AG08396 (cell line): ENCODE measurements at regions not wholly inside any gene's neighbourhood (a gene's known extent, or its start where the extent isn't known, plus 50 kb on each side); places are given as distances from the start of the nearest gene placed in this dataset.

Source experiments
- DNase-seq: peaks from one replicate; pipeline ENCODE4 v3.0.0; 2012; ENCODE audit warnings: low spot score, mixed read lengths

DNA sequence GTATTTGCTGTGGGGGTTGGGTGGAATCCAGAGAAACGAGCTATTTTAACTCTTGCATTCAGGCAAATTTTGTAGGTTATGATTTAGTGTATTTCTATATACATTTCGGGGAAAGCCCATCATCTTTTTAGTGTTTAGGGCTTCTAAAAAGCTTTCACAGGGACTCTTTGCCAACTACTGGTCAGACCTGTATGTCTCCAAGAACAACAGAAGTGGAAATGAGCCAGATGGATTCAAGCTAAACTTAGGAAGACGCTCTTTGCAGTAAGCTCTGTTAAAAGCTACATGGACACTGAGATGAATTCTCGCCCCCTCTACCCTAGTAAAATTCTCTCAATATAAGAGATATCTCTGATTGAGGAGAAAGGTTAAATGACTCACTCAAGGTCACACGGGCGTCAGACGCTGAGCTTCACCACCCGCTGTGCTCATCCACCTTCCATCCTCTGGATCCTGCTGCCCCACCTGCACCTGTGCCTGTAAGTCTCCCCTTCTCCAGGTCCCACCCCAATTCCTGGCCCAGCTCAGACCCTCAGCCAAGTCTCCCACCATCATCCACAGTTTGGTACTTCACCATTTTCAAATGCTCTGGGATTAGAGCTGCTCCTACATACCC is 85.6 kb downstream of the MARCHF4 start:
- DNase-seq = no peak

DNA sequence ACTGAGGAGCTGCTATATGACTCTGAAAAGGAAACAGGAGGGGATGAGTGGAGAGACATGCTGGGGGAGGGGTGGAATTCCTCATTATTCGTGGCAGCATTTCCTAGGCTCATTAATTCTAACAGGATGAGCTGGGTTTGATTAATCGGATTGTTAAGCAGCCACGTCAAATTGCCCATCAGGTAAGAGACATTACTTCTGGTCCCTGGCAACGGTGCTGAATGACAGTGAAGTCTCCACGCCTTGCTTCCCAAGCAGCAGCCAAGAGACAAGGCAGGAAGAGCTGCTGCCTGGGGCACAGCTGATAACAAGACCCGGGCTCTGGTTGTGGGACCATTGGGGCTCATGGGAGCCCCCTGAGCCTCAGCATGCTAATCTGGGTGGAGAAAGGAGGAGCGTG is 86.6 kb downstream of the MARCHF4 start:
- no peak for DNase-seq

DNA sequence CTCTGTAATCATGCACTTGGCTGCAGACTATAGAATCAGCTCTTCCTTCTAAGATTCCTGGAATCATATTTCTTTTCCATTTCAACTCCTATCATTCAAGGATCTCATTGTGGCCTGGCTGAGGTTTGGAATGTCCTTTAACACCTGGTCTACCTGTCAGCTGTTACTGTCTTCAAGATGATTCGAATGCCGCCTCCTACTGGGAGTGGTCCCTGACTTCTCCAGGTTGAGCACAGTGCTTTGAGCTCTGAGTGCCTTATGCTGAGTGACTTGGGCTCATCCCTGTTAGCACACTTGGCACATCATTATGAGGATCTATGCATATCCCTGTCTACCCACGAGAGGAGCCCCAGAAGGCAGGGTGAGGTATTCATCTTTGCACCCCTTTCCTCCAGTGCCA is 87.6 kb downstream of the MARCHF4 start:
- DNase-seq = no peak

DNA sequence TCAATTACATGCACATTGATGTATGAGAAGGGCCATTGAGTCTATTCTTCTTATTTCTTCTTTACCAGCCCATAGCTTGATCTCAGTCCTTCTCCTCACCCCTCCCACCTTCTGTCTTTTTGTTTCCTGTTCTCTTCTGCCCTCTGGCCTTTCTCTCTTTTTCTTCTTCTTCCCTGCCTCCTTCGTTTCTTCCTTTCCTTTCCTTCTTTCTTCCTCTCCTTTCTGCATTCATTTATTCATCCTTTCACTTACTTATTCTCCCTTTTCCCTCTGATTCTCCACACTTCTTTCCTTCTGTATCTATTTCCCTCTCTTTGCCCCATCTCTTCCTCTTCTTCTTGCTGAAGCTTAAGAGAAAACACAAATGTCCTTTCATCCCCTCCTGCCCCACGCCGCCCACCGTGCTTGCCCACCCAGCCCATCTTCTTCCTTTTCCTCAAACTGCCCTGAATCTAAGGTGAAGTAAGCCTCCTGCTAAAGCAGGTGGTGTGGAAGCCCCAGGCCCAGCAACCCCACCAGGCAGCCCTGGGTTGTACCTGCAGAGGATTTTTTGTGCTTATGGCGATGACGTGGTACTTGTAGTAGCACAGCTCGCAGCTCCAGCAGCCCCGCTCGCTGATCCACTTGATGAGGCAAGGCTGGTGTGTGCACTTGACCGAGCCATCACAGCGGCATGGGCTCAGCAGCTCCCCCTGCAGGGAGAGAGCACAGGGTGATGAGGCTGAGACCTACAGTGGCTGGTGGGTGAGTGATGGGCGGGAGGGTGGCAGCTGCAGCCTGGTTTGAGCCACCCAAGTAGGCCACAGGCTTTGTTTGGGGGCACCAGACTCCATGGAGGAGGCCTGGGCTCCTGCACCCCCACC is 89.0 kb downstream of the MARCHF4 start:
- no peak for DNase-seq

DNA sequence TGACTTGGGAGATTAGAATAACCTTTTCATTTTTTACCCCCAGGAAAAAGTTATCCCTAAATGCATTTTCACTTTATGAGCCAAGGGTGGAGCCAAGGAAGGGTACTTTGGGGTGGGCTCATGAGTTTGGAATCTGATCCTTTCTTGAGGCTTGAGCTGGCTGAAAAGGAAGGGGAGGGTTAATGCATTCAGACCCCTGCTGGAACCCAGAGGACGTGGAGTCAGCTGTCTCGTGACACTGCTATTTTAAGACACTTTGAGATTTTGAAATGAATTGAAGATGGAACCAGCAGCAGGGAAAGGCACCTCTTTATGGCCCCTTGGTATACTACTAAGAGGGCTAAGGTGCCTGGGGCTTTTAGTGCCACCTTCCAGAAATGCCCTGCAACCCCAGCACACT is 90.4 kb downstream of the MARCHF4 start:
- no peak for DNase-seq

DNA sequence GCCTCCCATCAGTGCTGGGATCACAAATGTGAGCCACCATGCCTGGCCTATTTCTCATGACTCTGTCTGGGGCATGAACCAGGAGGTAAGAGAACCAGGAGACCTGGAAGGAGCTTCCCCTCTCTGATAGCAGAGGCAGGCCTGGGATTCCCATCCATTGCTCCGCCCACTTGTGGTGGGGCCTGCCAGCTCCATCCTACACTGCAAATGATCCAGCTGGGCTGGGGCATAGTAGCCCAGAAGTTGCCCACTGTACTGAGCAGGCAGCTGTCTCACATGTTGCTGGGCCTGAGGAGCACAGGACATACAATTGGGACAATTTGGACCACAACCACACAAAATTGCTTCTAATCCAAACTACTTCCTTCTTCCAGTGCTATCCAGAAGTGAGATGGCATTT is 91.0 kb downstream of the MARCHF4 start:
- no peak for DNase-seq

DNA sequence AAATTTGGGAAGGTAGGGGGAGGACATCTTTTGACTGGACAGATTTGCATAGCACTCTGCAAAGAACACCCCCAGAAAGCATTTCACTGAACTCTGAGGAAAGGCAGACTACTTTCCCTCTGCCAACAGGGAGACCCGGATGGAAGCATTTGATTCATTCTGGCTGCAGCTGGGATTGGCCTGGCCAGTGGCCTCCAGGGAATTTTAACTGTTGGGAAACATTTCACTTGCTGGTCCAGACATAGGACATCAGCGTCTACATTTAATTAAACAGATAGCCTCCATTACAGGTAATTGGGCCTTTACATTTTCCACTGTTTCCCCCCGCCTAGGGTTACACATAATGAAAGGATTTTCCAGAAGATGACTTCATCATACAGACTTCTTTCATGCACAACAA is 92.8 kb downstream of the MARCHF4 start:
- DNase-seq = no peak

DNA sequence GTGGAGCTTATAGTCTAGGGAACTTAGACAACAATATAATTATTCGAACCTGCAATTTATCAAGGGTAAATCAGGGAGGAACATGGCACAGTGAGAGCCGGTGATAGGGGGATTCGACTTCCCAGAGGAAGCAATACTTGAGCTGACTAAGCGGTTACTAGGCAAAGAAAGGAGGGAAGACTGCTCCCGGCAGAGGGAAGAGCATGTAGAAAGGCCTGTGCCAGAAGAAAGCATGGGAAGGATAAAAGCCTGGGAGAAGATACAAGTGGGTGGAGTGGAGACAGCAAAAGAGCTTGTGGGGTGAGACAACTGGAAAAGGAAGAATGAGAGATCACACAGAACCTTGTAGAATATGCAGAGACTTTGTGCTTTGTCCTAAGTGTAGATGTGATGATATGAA is 93.3 kb downstream of the MARCHF4 start:
- DNase-seq = no peak

DNA sequence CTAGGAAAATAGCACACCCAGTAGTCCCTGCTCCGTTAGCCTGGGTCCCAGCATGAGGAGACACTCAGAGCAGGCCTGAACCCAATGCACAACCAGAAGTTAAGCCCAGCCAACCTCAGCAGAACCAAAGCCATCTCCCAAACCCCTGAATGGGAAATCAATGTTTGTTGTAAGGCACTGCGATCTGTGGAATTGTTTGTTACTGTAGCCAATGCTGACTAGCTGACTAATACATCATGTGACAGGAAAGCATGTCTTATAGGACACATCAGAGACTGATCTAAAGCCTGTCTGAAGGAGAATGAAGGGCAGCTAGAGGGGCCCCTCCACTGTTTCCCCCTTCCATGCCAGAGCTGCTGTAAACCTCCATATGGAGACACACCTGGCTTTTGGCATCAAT is 96.4 kb downstream of the MARCHF4 start:
- no peak for DNase-seq

DNA sequence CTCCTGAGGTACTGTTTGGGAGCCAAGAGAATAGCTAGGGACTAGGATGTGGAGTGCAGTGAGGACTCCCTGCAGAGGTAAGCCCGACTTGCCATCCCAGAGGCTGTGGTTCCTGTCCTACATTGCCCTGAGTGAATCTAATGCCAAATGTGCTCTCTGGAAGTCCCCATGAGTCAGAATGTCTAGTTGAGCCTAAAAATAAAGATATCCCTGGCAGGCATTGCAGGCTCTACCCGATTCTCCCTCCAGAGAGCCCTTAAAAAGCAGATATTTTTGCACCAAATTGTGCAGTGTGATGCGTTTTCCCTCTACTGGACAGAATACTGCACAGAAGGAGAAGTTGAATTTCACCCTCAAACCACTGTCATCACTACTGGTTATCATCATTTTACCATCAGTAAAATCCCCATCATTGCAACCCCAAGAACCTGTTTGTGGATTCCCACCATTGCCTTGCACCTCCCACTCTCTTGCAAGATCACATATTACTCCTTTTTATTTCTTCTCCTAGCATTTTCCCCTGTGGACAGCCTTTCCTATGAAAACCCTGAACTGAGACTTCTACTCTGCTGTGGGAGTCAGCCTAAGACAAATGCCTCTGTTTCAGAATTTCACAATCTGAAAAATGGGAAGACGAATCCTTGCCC is 98.0 kb downstream of the MARCHF4 start:
- DNase-seq = peak; percentile 42

DNA sequence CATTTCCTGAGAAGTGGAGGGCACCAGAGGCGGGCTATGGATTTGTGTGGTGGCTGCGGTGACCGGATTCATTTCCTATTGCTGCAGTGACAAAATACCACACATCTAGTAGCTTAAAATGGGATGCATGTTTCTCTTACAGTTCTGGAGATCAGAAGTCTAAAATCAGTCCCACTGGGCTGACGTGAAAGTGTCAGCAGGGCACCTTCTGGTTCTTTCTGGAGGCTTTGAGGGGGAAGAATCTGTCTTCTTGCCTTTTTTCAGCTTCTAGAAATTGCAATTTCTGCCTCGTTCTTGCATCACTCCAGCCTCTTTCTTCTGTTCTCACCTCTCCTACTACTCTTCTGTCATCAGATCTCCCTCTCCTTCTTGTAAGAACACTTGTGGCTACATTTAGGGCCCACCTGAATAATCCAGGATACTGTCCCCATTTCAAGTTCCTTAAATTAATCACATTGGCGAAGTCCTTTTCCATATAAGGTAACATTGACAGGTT is 111.2 kb downstream of the MARCHF4 start:
- no peak for DNase-seq

DNA sequence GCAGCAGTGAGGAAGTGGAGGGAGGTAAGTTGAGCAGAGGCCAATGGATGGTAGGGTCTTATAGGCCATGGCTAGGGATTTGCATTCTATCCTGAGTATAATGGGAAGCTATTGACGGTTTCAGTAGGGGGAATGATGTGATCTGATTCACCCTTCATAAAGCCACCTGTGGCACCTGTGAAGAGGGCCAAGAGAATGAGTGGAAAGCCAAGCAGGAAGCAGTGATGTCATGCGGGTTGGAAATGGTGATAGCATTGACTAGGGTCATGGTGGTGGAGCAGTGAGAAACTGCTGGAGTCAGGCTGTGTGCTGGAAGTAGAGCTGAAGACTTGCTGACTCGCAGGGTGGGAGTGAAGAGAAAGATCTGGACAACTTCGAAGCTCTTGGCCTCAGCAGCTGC is 111.7 kb downstream of the MARCHF4 start:
- DNase-seq = no peak

DNA sequence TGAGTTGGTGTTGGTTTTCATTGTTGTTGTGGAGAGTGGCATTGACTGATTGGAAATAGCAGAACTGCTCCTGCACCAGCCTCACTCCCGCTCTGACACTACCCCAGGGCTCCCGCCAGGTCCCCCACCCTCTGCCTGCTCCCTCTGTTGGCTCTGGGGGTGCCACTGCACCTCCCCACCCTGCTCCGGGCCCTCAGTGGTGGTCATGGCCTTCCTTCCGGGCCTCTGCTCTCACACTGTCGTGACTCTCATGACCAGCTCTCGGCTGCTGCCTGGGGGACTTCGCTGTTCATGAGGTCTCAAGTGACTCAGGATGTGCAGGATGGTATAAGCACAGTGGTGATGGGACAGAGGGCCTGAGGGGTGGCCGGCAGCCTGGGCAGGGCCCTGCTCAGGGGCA is 113.2 kb downstream of the MARCHF4 start:
- DNase-seq = no peak

DNA sequence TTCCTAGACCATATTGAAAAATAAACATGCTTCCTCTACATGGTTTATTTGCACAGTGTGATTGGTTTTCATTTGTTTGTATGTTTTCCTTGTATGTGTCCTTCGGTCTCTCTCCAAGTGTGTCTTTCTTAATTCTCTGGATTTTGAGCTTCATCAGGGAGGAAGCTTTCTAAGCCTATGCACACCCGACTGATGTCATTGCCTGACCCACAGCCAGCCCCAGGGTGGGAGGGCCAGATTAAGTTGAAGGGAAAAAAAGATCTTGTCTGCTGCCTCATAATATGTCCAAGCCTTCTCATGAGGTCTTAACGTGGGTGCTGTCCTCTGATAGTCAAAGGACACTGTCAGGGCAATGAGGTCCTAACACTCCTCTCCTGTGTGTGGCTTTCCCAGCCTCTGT is 115.2 kb downstream of the MARCHF4 start:
- no peak for DNase-seq
